RCC 7860 (cell line): ENCODE measurements at regions not wholly inside any gene's neighbourhood (a gene's known extent, or its start where the extent isn't known, plus 50 kb on each side); places are given as distances from the start of the nearest gene placed in this dataset.
A peak's percentile ranks its signal among the peaks of the same experiment; 100 is the strongest.

Experiments
- DNase-seq: peaks from one replicate; pipeline ENCODE4 v3.0.0-alpha.2; 2015; ENCODE audit warnings: low spot score
- FAIRE-seq: peaks from 2 replicates; lab custom pipeline; 2012; peaks lifted over from hg19 to GRCh38; lab: Jason Lieb, UNC

DNA sequence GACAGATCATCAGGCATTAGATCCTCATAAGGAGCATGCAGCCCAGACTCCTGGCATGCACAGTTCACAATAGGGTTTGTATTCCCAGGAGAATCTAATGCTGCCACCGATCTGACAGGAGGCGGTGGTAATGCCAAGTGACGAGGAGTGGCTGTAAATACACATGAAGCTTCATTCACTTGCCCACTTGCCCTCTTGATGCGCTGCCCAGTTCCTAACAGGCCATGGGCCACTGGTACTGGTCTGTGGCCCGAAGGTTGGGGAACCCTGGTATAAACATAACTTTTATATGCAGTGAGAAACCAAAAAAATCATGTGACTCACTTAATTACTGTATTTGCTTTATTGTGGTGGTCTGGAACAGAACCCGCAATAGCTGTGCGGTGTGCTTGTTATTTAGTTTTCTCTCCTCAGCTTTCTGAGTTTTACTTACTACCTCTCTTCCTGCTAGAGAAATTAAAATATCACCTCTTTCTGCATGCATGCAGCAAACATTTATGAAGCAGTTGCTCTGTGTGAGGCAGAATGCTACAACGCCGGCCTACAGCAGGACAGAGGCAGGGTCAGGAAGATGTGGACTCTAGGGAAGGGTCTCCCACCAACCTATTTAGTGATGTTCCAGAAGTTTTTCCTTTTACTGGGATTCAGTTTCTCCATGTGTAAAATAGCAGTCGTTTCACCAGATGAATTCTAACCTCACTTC lies 151.3 kb downstream of the MAF start:
- FAIRE-seq (no peak), DNase-seq (no peak)

GRCh38 chr16:79444572-79444971 lies 156.0 kb downstream of the MAF start:
- FAIRE-seq (no peak), DNase-seq (no peak)

- FAIRE-seq = no peak
- DNase-seq = no peak
Observed at GRCh38 chr16:79439901-79440300, 160.6 kb downstream of the MAF start.

GRCh38 chr16:79437764-79438751 lies 162.5 kb downstream of the MAF start:
- FAIRE-seq (peak; percentile 95), DNase-seq (peak; percentile 92)

DNA sequence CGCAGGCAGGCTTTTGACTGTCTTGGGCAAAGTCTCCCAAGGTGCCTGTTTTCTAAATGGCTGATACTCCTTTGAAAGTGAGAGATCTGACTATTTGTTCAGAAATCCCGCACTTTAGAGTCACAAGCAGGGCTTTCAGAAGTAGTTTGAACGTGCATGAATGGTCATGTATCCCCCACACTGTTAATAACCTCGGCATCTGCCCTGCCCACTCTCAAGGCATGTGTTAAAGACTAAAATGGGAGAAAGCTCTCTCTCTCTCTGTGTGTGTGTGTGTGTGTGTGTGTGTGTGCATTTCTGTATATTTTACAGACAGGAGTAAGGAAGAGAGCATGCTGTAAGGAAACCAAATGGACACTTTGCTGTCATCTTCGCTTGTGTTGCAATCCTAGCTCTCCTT lies 163.7 kb downstream of the MAF start:
- FAIRE-seq = no peak
- peak; percentile 6 for DNase-seq

DNA sequence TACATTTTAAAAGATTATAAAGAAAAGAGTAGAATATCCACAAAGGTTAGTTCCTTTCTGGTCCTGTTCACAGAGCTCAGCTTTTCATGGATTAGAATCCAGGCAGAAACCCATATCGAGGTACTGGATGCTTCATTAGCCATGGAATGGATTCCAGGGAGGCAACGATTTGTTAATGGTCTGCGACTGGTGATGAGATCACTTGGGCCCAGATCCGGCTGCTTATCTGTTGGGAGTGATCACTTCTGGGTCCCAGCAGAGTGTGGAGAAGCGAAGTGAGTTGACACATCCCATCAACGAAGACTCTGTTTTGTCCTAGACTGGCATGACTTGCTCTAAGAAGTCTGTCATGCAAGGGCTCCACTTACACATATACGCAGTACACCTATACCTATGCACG lies 165.8 kb downstream of the MAF start:
- DNase-seq (peak; percentile 82), FAIRE-seq (peak; percentile 93)

GRCh38 chr16:79434092-79434491 lies 166.4 kb downstream of the MAF start:
- DNase-seq = peak; percentile 66
- no peak for FAIRE-seq

DNA sequence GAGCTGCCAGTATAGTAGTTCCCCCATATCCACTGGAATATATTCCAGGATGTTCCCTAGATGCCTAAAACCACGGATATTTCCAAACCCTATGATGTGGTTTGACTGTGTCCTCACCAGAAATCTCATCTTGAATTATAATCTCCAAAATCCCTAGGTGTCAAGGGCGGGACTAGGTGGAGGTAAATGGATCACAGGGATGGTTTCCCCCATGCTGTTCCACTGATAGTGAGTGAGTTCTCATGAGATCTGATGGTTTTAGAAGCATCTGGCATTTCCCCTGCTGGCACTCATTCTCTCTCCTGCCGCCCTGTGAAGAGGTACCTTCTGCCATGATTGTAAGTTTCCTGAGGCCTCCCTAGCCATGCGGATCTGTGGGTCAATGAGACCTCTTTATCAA lies 168.6 kb downstream of the MAF start:
- DNase-seq (no peak), FAIRE-seq (no peak)

DNA sequence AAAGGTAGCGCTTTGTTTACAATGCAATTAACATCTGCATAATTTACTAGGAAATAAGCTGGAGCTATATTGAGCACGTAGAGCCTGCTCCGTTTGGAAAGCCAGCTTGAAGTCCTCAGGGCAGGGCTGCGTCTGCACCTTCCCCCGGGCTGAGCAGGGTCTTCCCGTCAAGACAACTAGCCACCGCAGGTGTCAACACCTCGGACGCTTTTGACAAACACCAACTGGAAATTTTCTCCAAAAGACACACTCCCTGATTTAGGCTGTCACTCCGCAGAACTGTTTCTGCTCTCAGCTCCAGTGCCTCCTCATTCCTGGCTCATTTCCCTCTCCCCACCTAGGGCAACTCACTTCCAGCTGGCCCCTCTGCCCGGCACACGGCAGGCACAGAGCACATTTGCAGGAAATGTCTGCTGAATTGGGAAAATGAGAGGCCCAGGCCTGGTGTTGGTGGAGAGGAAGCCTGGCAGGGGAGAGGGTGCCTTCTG lies 170.3 kb downstream of the MAF start:
- FAIRE-seq (no peak), DNase-seq (no peak)

GRCh38 chr16:79429381-79430190 lies 171.0 kb downstream of the MAF start:
- DNase-seq = no peak
- no peak for FAIRE-seq

GRCh38 chr16:79426663-79427062 lies 173.9 kb downstream of the MAF start:
- DNase-seq (no peak), FAIRE-seq (no peak)

GRCh38 chr16:79422064-79422463 lies 178.5 kb downstream of the MAF start:
- FAIRE-seq (no peak), DNase-seq (no peak)

DNA sequence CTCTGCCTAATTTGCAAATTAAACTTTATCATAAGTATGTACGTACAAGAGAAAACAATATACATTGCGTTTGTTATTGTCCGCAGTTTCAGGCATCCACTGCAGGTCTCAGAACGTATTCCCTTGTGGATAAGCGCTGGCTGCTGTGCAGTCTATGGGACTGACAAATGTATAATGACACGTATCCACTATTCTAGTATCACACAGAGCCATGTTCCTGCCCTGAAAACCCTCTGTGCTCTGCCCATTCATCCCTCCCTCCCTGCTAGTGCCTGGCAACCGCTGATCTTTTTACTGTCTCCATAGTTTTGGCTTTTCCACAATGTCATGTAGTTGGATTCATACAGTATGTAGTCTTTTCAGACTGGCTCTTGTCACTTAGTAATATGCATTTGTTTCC lies 179.4 kb downstream of the MAF start:
- no peak for DNase-seq
- FAIRE-seq = no peak

- FAIRE-seq (no peak), DNase-seq (no peak)
Observed at GRCh38 chr16:79420493-79420892, 180.0 kb downstream of the MAF start.

DNA sequence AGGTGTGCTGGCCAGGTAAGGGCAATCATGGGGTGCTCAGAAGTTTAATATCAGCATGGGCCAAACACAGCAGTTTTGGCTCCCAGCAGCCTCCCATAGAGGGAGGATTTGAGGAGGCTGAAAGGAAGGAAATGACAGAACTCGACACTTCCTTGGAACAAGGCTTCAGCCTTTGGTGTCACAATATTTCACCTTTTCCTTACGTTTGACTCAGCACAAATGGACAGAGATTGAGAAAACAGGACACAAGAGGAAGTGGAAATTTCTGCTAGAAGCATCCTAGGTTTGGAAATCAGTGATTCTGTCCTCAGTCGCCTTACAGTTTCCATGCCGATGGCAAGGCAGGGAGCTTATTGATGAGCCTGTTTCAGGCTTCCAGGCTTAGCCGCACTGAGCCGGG lies 181.4 kb downstream of the MAF start:
- no peak for DNase-seq

DNA sequence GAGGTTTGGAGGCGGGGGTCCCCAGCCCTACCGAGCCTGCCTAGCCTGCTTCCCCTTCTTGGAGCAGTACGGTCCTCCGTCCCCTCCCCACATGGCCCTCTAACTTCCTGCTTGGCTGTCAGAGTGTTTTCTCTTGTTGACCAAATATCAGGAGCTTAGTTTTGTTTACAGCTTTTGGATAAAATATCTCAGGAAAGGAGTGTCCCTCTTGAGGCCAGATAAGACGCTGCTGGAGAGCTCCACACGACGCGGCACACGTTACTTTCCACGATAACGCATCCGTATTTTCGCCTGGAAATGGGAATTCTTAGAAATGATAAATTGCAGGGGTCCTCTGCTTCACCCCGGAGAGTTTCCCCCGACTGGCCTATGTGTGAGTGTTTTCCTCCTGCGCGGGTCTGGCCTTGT lies 182.9 kb downstream of the MAF start:
- FAIRE-seq (no peak), DNase-seq (no peak)

More for the DNA sequence above, 181.4 kb downstream of the MAF start:
- FAIRE-seq = no peak

- no peak for DNase-seq
- no peak for FAIRE-seq
Observed at GRCh38 chr16:79415983-79416640, 184.4 kb downstream of the MAF start.

DNA sequence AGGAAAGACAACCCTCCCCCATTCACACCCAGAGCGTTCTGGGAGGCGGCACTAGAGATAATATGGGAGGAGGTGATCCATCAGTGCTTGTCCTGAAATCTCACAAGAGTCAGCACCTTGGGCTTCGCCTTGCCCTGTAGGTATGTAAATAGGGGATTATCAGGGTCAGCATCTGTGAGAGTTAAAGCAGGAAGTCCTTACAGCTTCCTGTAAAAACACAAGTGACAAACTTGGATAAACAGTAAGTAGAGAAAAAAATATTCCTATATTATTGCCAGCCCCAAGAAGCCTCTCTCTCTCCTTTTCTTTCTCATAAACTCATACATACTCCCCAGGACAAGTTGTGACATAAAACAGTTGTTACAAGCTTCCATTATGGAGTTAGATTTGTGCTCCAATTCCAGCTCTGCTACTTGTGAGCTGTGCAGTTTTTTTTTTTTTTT lies 187.7 kb downstream of the MAF start:
- FAIRE-seq = no peak
- DNase-seq = no peak

DNA sequence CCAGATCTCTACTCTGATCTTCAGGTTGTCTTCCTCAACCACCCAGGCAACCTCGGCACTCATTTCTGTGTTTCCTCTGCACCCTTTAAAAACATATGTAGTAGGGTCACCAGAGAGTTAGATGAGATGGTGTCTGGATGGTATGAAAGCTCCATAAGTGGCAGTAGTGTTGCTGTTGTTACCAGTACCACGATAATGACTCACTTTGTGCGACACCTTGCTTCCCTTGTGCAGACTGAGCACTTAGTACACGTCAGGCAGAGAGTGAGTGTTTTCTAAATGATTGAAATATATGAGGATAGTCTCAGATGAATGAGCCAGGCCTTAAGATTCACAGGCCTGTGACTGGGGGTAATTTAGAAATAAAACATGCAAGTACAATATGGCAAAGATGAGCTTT lies 188.7 kb downstream of the MAF start:
- FAIRE-seq (no peak), DNase-seq (no peak)

DNA sequence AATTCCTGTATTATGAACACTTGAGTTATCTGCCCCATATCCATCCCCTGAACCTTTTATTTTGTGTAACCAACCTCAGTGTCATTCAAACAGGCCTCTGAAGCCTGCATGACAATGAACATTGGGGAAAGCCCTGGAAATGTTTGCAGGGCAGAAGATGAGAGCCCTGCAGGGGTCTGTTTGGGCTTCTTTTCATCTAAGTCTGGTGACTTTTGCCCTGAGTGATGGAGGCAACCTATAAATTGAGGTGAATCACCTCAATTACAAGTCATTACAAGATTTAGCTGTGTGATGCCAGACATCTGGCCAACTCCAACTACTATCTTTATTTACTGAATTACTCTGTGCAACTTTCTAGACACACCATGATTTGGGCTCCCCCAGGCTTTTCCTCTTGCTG lies 189.2 kb downstream of the MAF start:
- DNase-seq = no peak
- FAIRE-seq = no peak
